Endodermal cell (in vitro differentiated cells): ENCODE measurements at regions not wholly inside any gene's neighbourhood (a gene's known extent, or its start where the extent isn't known, plus 50 kb on each side); places are given as distances from the start of the nearest gene placed in this dataset.

Experiments
- DNase-seq: peaks from one replicate; pipeline ENCODE4 v3.0.0-alpha.2; 2017
- H3K27ac ChIP-seq: 2 replicates; pipeline ENCODE4 v1.5.1; 2013; ENCODE audit warnings: mild to moderate bottlenecking, low read depth, low read length, moderate library complexity
- H3K27me3 ChIP-seq: 2 replicates; pipeline ENCODE4 v1.6.1; 2013; ENCODE audit warnings: mild to moderate bottlenecking, low read length, moderate library complexity; ENCODE audit not compliant: insufficient read depth, control insufficient read depth, poor library complexity, severe bottlenecking
- H3K36me3 ChIP-seq: 2 replicates; pipeline ENCODE4 v1.7.0; 2013; ENCODE audit warnings: mild to moderate bottlenecking, low read length, moderate library complexity; ENCODE audit not compliant: control insufficient read depth, insufficient read depth
- H3K4me1 ChIP-seq: one replicate; pipeline ENCODE4 v1.7.0; 2013; ENCODE audit warnings: low read length; ENCODE audit not compliant: control insufficient read depth, insufficient read depth
- H3K4me3 ChIP-seq: 2 replicates; pipeline ENCODE4 v1.5.1; 2013; ENCODE audit warnings: mild to moderate bottlenecking, low read length, moderate library complexity
- H3K9ac ChIP-seq: 2 replicates; pipeline ENCODE4 v1.6.1; 2013; ENCODE audit warnings: mild to moderate bottlenecking, low read length, moderate library complexity; ENCODE audit not compliant: poor library complexity, severe bottlenecking; ENCODE audit errors: extremely low read depth
- H3K9me3 ChIP-seq: 2 replicates; pipeline ENCODE4 v1.6.1; 2013; ENCODE audit warnings: mild to moderate bottlenecking, low read length, moderate library complexity; ENCODE audit not compliant: control insufficient read depth
- H3K27ac Mint-ChIP-seq: 2 replicates; pipeline ENCODE4 v1.8.0; 2020; ENCODE audit warnings: mixed read lengths
- H3K27me3 Mint-ChIP-seq: 2 replicates; pipeline ENCODE4 v1.8.0; 2021; ENCODE audit warnings: mild to moderate bottlenecking, mixed read lengths; ENCODE audit not compliant: insufficient read depth
- H3K36me3 Mint-ChIP-seq: 2 replicates; pipeline ENCODE4 v1.8.0; 2020; ENCODE audit warnings: low read depth, mixed read lengths
- H3K4me1 Mint-ChIP-seq: 2 replicates; pipeline ENCODE4 v1.8.0; 2020; ENCODE audit warnings: mixed read lengths
- H3K4me3 Mint-ChIP-seq: 2 replicates; pipeline ENCODE4 v1.8.0; 2020; ENCODE audit warnings: mild to moderate bottlenecking, moderate library complexity, mixed read lengths
- H3K9me3 Mint-ChIP-seq: 2 replicates; pipeline ENCODE4 v1.8.0; 2020; ENCODE audit warnings: mild to moderate bottlenecking, mixed read lengths
- CTCF ChIP-seq: fragments of 200-600 bp; sonication (generic); conservative IDR thresholded peaks from 2 replicates; pipeline ENCODE4 v1.5.0; 2021; ENCODE audit warnings: antibody characterized with exemption, mild to moderate bottlenecking
- WGBS, 2 experiments: methylation state at CpG; one replicate each; pipeline versions ENCODE4 v1.1.5 to v1.1.7; 2013; ENCODE audit warnings: missing lambda C conversion rate in 2 of 2, mixed read lengths in 1 of 2; ENCODE audit not compliant: insufficient coverage in 1 of 2, insufficient read length in 1 of 2; 5-methylcytosine and 5-hydroxymethylcytosine counted together

GRCh38 chr5:135246605-135246922 is 152.5 kb downstream of the MACROH2A1 start:
- Histone ChIP-seq H3K4me3 (no peak overlapping the region), H3K36me3 (no peaks in the 10 kb centered on the region), H3K9ac (no peak overlapping the region), H3K27ac (no peak overlapping the region), H3K27me3 (peaks cover 4% of the 10 kb centered on the region), H3K4me1 (peaks cover 21% of the 10 kb centered on the region), H3K9me3 (no peaks in the 10 kb centered on the region)
- Mint-ChIP-seq H3K27ac (peak overlapping the region; percentile 31), H3K4me3 (peak overlapping the region; percentile 3), H3K4me1 (peaks cover 29% of the 10 kb centered on the region), H3K27me3 (peaks cover 22% of the 10 kb centered on the region), H3K9me3 (no peaks in the 10 kb centered on the region), H3K36me3 (no peaks in the 10 kb centered on the region)
- no peak for DNase-seq
- WGBS, 2 experiments, result 66 to 76% methylated on average over 5 of the region's 5 CpGs
- no peak for TF ChIP-seq CTCF

- Histone ChIP-seq H3K27me3 (peaks cover 8% of the 10 kb centered on the region), H3K9ac (no peak overlapping the region), H3K9me3 (no peaks in the 10 kb centered on the region), H3K36me3 (no peaks in the 10 kb centered on the region), H3K4me3 (no peak overlapping the region), H3K27ac (no peak overlapping the region), H3K4me1 (peaks cover 21% of the 10 kb centered on the region)
- Mint-ChIP-seq H3K36me3 (no peaks in the 10 kb centered on the region), H3K4me3 (no peak overlapping the region), H3K27ac (no peak overlapping the region), H3K4me1 (peaks cover 29% of the 10 kb centered on the region), H3K9me3 (no peaks in the 10 kb centered on the region), H3K27me3 (peaks cover 26% of the 10 kb centered on the region)
- peak; percentile 29 for TF ChIP-seq CTCF
- DNase-seq, result peak; percentile 45
- WGBS, 2 experiments, result 82 to 94% methylated on average over 3 to 8 of the region's 8 CpGs
Observed at GRCh38 chr5:135245521-135246499, 153.2 kb downstream of the MACROH2A1 start.

GRCh38 chr5:135244620-135245021 is 154.4 kb downstream of the MACROH2A1 start:
- no peak overlapping the region for H3K27ac Mint-ChIP-seq
- no peaks in the 10 kb centered on the region for H3K36me3 ChIP-seq
- TF ChIP-seq CTCF, result no peak
- WGBS, 2 experiments, result 89 to 94% methylated on average over 1 to 3 of the region's 3 CpGs
- peaks cover 32% of the 10 kb centered on the region for H3K4me1 Mint-ChIP-seq
- H3K4me3 Mint-ChIP-seq, result no peak overlapping the region
- H3K27me3 ChIP-seq, result peaks cover 8% of the 10 kb centered on the region
- H3K9ac ChIP-seq, result no peak overlapping the region
- H3K36me3 Mint-ChIP-seq, result no peaks in the 10 kb centered on the region
- H3K9me3 ChIP-seq, result no peaks in the 10 kb centered on the region
- no peak overlapping the region for H3K4me3 ChIP-seq
- H3K4me1 ChIP-seq, result peaks cover 21% of the 10 kb centered on the region
- no peak overlapping the region for H3K27ac ChIP-seq
- peak; percentile 25 for DNase-seq
- H3K9me3 Mint-ChIP-seq, result no peaks in the 10 kb centered on the region
- H3K27me3 Mint-ChIP-seq, result peaks cover 26% of the 10 kb centered on the region
